ENCODE measurements at regions not wholly inside any gene's neighbourhood (a gene's known extent, or its start where the extent isn't known, plus 50 kb on each side); places are given as distances from the start of the nearest gene placed in this dataset.

- Histone ChIP-seq H3K27me3 (no peaks in the 10 kb centered on the region), H3K27ac (replicated peaks in 1 of 4) (peak overlapping the region in 3 of 4 donors; percentile 3 to 62 (median 35)), H3K4me1 (no peaks in the 10 kb centered on the region), H3K4me3 (no peak overlapping the region), H3K9me3 (no peaks in the 10 kb centered on the region), H3K36me3 (no peaks in the 10 kb centered on the region)
- DNase-seq (ENCODE audit: extremely low spot score) = no peak
- intact Hi-C loops (cut with DNase I) = no loop called here
- 80% methylated on average over 12 of the region's 12 CpGs for WGBS
- TF ChIP-seq, protein P1, sequence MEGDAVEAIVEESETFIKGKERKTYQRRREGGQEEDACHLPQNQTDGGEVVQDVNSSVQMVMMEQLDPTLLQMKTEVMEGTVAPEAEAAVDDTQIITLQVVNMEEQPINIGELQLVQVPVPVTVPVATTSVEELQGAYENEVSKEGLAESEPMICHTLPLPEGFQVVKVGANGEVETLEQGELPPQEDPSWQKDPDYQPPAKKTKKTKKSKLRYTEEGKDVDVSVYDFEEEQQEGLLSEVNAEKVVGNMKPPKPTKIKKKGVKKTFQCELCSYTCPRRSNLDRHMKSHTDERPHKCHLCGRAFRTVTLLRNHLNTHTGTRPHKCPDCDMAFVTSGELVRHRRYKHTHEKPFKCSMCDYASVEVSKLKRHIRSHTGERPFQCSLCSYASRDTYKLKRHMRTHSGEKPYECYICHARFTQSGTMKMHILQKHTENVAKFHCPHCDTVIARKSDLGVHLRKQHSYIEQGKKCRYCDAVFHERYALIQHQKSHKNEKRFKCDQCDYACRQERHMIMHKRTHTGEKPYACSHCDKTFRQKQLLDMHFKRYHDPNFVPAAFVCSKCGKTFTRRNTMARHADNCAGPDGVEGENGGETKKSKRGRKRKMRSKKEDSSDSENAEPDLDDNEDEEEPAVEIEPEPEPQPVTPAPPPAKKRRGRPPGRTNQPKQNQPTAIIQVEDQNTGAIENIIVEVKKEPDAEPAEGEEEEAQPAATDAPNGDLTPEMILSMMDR (IDR thresholded peaks at IDR 0.05) = no peak
- no peak for TF ChIP-seq POLR2A (IDR thresholded peaks at IDR 0.05; ENCODE audit: low read depth)
- no peak for TF ChIP-seq EP300 (IDR thresholded peaks at IDR 0.05)
- TF ChIP-seq POLR2AphosphoS5 (IDR thresholded peaks at IDR 0.05) = peak in 1 of 2 donors; percentile 40
Observed at GRCh38 chr2:164015328-164016123, 279.7 kb upstream of the FIGN start.

DNA sequence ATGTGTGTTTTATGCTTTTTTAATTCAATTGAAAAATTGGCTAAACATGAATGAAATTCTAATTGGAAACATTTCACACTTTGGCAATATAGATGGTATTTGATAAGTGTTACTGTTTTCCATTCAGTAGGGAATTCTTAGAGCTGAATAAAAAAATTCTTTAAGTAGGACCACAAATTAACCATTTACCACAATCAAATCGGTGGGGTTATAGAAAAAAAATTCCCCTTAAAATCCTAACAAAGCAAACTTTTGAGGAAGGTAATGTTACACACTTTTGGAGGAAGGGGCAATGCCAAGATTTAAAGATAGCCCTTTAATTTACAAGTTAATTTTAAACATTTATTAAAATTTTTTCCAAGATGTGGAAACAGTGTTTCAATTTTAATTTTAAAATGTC lies 279.0 kb upstream of the FIGN start:
- 87% methylated on average over 1 of the region's 1 CpG for WGBS
- intact Hi-C loops (cut with DNase I) = no loop called here
- DNase-seq (ENCODE audit: extremely low spot score) = no peak
- Histone ChIP-seq H3K4me3 (peak overlapping the region in 1 of 4 donors; percentile 10), H3K4me1 (no peaks in the 10 kb centered on the region), H3K36me3 (no peaks in the 10 kb centered on the region), H3K9me3 (no peaks in the 10 kb centered on the region), H3K27ac (replicated peaks in 1 of 4) (peak overlapping the region in 2 of 4 donors; percentile 35 to 62), H3K27me3 (no peaks in the 10 kb centered on the region)
- TF ChIP-seq, protein P1 (IDR thresholded peaks at IDR 0.05) = no peak
- TF ChIP-seq EP300 (IDR thresholded peaks at IDR 0.05) (no peak), POLR2AphosphoS5 (IDR thresholded peaks at IDR 0.05) (no peak), POLR2A (IDR thresholded peaks at IDR 0.05; ENCODE audit: low read depth) (no peak)

DNA sequence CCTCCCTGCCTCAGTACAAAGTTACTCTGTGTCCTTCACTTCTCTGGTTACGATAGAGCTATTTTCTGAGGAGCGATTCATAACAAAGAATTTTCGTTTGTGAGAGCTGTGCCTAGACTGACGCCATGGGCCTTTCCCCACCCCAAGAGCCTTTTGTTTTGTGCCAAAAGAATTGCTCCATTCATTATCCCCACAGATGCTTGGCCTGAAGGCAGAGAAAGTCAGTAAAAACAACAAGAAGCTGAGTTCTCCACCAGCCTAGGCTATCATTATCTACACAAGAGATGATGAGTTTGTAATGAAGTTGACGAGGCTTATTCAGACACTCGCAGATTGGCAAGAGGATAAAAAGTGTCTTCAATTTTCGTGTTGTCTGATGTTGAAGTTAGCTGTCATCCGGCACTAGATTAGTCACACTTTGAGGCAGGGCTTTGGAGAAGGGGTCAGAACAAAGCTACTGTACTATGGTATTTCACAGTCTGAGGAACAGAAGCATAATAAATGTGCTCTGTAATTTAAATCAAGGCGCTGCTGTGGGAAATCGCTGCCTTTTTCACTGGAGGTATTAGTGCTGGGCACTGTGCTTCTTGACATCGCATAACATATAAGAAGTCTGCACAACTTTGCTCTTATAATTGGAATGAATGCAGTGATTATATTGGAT lies 278.4 kb upstream of the FIGN start:
- Histone ChIP-seq H3K27me3 (no peaks in the 10 kb centered on the region), H3K27ac (replicated peaks in 1 of 4) (peak overlapping the region in 2 of 4 donors; percentile 35 to 62), H3K36me3 (no peaks in the 10 kb centered on the region), H3K4me3 (peak overlapping the region in 2 of 4 donors; percentile 3 to 10), H3K9me3 (no peaks in the 10 kb centered on the region), H3K4me1 (no peaks in the 10 kb centered on the region)
- intact Hi-C loops (cut with DNase I) = no loop called here
- TF ChIP-seq POLR2A (IDR thresholded peaks at IDR 0.05; ENCODE audit: low read depth) (no peak), POLR2AphosphoS5 (IDR thresholded peaks at IDR 0.05) (peak in 1 of 2 donors; percentile 51)
- DNase-seq (ENCODE audit: extremely low spot score) = no peak
- 69% methylated on average over 11 of the region's 11 CpGs for WGBS

DNA sequence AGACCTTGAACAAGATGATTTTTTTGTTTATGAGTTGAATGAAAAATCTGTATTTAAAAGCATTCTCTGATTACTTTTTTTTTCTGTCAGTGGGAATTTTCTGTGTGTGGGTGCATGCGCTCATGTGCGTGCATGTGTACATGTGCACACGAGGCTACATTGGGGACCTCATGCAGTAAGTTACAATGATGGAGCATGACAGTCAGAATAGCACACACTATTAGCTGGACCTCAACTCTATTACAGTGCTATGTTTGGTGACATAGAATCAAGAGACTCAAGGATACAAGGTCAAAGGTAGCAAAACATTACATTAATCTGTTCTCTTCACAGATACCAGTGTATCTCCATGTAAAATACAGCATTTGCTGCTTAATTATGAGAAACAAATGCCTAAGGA lies 276.8 kb upstream of the FIGN start:
- 92% methylated on average over 3 of the region's 3 CpGs for WGBS
- H3K27ac ChIP-seq (replicated peaks in 1 of 4) = no peak overlapping the region
- H3K4me1 ChIP-seq = no peaks in the 10 kb centered on the region
- DNase-seq (ENCODE audit: extremely low spot score) = no peak
- intact Hi-C loops (cut with DNase I) = no loop called here
- H3K9me3 ChIP-seq = no peaks in the 10 kb centered on the region
- TF ChIP-seq POLR2A (IDR thresholded peaks at IDR 0.05; ENCODE audit: low read depth) = no peak
- TF ChIP-seq EP300 (IDR thresholded peaks at IDR 0.05) = no peak
- TF ChIP-seq, protein P1 (IDR thresholded peaks at IDR 0.05) = no peak
- TF ChIP-seq POLR2AphosphoS5 (IDR thresholded peaks at IDR 0.05) = no peak
- no peaks in the 10 kb centered on the region for H3K36me3 ChIP-seq
- H3K27me3 ChIP-seq = no peaks in the 10 kb centered on the region
- no peak overlapping the region for H3K4me3 ChIP-seq

DNA sequence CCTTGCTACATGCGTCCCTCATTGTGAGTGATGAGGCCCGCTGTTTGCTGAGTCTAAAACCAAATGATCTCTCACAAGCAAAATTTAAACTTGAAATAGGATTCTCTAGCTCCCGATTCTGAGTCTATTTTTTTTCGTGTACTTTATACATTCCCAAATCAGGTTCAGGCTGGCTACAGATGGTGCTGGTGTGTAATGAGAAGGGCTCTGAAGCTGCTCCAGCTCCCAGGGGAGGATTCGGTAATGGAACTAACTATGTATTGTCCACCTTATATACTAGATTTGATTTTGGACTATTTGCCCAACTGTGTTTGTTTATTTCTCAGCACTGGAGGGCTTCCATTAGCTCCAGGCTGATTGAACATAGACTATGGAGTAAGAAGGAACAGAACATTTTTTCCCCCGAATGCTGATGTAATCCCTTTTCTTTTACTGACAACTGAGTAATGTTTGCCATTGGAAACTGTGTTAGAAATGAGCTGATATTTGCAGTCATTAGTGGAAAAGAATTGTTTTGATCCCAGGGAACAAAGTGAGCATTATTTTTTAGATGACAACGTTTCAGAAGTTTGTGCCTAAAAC lies 274.0 kb upstream of the FIGN start:
- H3K4me1 ChIP-seq = no peaks in the 10 kb centered on the region

More for the DNA sequence above, 274.0 kb upstream of the FIGN start:
- H3K36me3 ChIP-seq = no peaks in the 10 kb centered on the region
- 69% methylated on average over 7 of the region's 7 CpGs for WGBS
- TF ChIP-seq, protein P1 (IDR thresholded peaks at IDR 0.05) = no peak
- TF ChIP-seq EP300 (IDR thresholded peaks at IDR 0.05) (no peak), POLR2AphosphoS5 (IDR thresholded peaks at IDR 0.05) (peak in 1 of 2 donors; percentile 17), POLR2A (IDR thresholded peaks at IDR 0.05; ENCODE audit: low read depth) (no peak)
- H3K27ac ChIP-seq (replicated peaks in 1 of 4) = peak overlapping the region in 3 of 4 donors; percentile 2 to 28 (median 7)
- no peak for DNase-seq (ENCODE audit: extremely low spot score)
- H3K9me3 ChIP-seq = no peaks in the 10 kb centered on the region
- H3K27me3 ChIP-seq = no peaks in the 10 kb centered on the region
- no peak overlapping the region for H3K4me3 ChIP-seq
- intact Hi-C loops (cut with DNase I) = no loop called here

Measured in esophagus muscularis mucosa (tissue), 4 donors.